ENCODE measurements at regions not wholly inside any gene's neighbourhood (a gene's known extent, or its start where the extent isn't known, plus 50 kb on each side); places are given as distances from the start of the nearest gene placed in this dataset.

DNA sequence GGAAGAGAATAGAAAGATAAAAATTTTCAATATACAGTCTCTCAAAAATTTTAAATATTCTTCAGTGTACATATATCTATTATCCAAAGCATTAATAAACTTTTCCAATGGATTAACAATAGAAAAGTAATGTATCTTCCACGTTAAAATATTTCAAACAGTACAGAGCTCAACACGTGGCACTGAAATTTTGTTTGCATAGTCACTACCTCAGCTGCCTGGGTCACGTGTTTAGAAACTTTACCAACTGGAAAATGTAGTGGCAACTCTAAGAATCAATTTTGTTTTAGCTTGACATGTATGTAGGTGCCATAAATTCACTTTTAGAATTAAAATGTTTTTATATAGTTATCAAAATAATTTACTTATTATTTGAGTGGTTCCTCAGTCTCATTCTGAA, 85.3 kb downstream of the CNTN3 start:
- TF ChIP-seq RAD21 (IDR thresholded peaks at IDR 0.05; ENCODE audit: low read depth) (no peak), REST (IDR thresholded peaks at IDR 0.05; ENCODE audit: low read depth) (no peak), FOXM1 (IDR thresholded peaks at IDR 0.05; ENCODE audit: borderline replicate concordance, low read depth) (no peak), EGR1 (IDR thresholded peaks at IDR 0.05) (no peak)

DNA sequence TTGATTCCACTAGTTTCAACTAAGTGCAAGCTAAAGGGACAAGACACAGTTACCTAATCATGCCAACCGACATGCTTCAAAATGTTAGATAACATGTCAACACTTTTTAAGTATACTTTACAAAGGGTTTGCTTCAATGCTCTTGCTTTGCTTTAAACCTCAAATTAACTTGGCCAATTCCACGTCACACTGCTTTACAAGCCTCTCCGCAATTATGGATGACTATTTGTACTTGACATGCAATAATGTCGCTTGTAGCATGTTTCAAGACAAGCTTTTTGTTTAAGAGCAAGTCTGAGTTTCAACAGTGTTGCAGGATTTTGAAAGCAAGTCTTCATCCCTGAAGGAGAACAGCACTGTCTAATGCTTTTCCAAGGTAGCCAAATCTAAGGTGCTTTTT, 86.9 kb downstream of the CNTN3 start:
- no peak for TF ChIP-seq CEBPB (IDR thresholded peaks at IDR 0.05)
- no peak for TF ChIP-seq NFIC (IDR thresholded peaks at IDR 0.05)
- TF ChIP-seq REST (IDR thresholded peaks at IDR 0.05; ENCODE audit: low read depth) = no peak
- no peak for TF ChIP-seq EP300 (IDR thresholded peaks at IDR 0.05; ENCODE audit: borderline replicate concordance)
- no peak for TF ChIP-seq EGR1 (IDR thresholded peaks at IDR 0.05)
- no peak for TF ChIP-seq ZBTB7A (IDR thresholded peaks at IDR 0.05; ENCODE audit: low read depth)
- TF ChIP-seq CREB1 (IDR thresholded peaks at IDR 0.05; ENCODE audit: low read depth) = no peak
- TF ChIP-seq TCF12 (IDR thresholded peaks at IDR 0.05; ENCODE audit: low read depth) = no peak
- TF ChIP-seq TEAD4 (IDR thresholded peaks at IDR 0.05) = no peak
- no peak for TF ChIP-seq MAX (IDR thresholded peaks at IDR 0.05)
- TF ChIP-seq FOXM1 (IDR thresholded peaks at IDR 0.05; ENCODE audit: borderline replicate concordance, low read depth) = no peak
- TF ChIP-seq, protein P1, sequence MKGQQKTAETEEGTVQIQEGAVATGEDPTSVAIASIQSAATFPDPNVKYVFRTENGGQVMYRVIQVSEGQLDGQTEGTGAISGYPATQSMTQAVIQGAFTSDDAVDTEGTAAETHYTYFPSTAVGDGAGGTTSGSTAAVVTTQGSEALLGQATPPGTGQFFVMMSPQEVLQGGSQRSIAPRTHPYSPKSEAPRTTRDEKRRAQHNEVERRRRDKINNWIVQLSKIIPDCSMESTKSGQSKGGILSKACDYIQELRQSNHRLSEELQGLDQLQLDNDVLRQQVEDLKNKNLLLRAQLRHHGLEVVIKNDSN (IDR thresholded peaks at IDR 0.05) = no peak
- no peak for TF ChIP-seq TAF1 (IDR thresholded peaks at IDR 0.05; ENCODE audit: low read depth)
- no peak for TF ChIP-seq YY1 (IDR thresholded peaks at IDR 0.05; ENCODE audit: low read depth)

GRCh38 chr3:74523811-74524210, 90.6 kb downstream of the CNTN3 start:
- TF ChIP-seq REST (IDR thresholded peaks at IDR 0.05; ENCODE audit: low read depth) (no peak), FOXM1 (IDR thresholded peaks at IDR 0.05; ENCODE audit: borderline replicate concordance, low read depth) (no peak), EGR1 (IDR thresholded peaks at IDR 0.05) (no peak), ZBTB7A (IDR thresholded peaks at IDR 0.05; ENCODE audit: low read depth) (no peak), TCF12 (IDR thresholded peaks at IDR 0.05; ENCODE audit: low read depth) (no peak), MAX (IDR thresholded peaks at IDR 0.05) (no peak), TAF1 (IDR thresholded peaks at IDR 0.05; ENCODE audit: low read depth) (no peak), RAD21 (IDR thresholded peaks at IDR 0.05; ENCODE audit: low read depth) (no peak), EP300 (IDR thresholded peaks at IDR 0.05; ENCODE audit: borderline replicate concordance) (no peak), NFIC (IDR thresholded peaks at IDR 0.05) (no peak), CREB1 (IDR thresholded peaks at IDR 0.05; ENCODE audit: low read depth) (no peak), TEAD4 (IDR thresholded peaks at IDR 0.05) (no peak), YY1 (IDR thresholded peaks at IDR 0.05; ENCODE audit: low read depth) (no peak), CEBPB (IDR thresholded peaks at IDR 0.05) (no peak)
- TF ChIP-seq, protein P1 (IDR thresholded peaks at IDR 0.05) = no peak

- no peak for TF ChIP-seq EGR1 (IDR thresholded peaks at IDR 0.05)
- TF ChIP-seq MAX (IDR thresholded peaks at IDR 0.05) = no peak
- TF ChIP-seq TCF12 (IDR thresholded peaks at IDR 0.05; ENCODE audit: low read depth) = no peak
- no peak for TF ChIP-seq RAD21 (IDR thresholded peaks at IDR 0.05; ENCODE audit: low read depth)
- no peak for TF ChIP-seq NFIC (IDR thresholded peaks at IDR 0.05)
These were observed 93.6 kb downstream of the CNTN3 start for GRCh38 chr3:74520895-74521294.

DNA sequence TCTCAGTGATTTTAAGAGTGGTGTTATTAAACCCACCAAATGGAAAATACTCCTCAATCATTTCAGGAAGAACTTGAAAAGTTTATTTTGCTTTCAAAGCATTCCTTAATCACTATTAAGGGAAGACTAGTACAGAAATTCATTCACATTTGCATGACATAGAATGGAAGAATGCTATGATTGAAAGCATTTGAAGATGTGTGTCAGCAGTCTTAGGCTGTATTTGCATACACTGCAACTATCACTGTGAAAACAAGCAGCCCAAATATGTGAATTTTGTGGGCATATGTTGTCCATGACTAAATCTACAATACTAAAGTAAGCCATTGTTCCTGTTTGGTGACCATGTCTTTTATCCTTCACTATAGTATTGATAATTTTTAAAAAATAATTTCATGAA, 95.8 kb downstream of the CNTN3 start:
- TF ChIP-seq EGR1 (IDR thresholded peaks at IDR 0.05) = no peak
- no peak for TF ChIP-seq RAD21 (IDR thresholded peaks at IDR 0.05; ENCODE audit: low read depth)
- no peak for TF ChIP-seq MAX (IDR thresholded peaks at IDR 0.05)
- no peak for TF ChIP-seq FOXM1 (IDR thresholded peaks at IDR 0.05; ENCODE audit: borderline replicate concordance, low read depth)
- TF ChIP-seq ZBTB7A (IDR thresholded peaks at IDR 0.05; ENCODE audit: low read depth) = no peak
- no peak for TF ChIP-seq CREB1 (IDR thresholded peaks at IDR 0.05; ENCODE audit: low read depth)
- no peak for TF ChIP-seq YY1 (IDR thresholded peaks at IDR 0.05; ENCODE audit: low read depth)
- no peak for TF ChIP-seq CEBPB (IDR thresholded peaks at IDR 0.05)
- TF ChIP-seq NFIC (IDR thresholded peaks at IDR 0.05) = no peak

Measured in Ishikawa (cell line).